K562 (cell line): ENCODE measurements at regions not wholly inside any gene's neighbourhood (a gene's known extent, or its start where the extent isn't known, plus 50 kb on each side); places are given as distances from the start of the nearest gene placed in this dataset.

Experiments
- HMGN3 ChIP-seq: IDR thresholded peaks from 2 replicates; pipeline ENCODE4 v1.6.1; 2011; ENCODE audit warnings: borderline replicate concordance, low read depth, mild to moderate bottlenecking, mixed read lengths, low read length; ENCODE audit not compliant: insufficient read length; ENCODE audit errors: extremely low read depth
- KDM4B ChIP-seq, 2 experiments: fragments of 450-650 bp in 1 of 2; sonication (generic) in 1 of 2; IDR thresholded peaks; 2 replicates each; pipeline ENCODE4 v1.6.1; 2016 to 2017; ENCODE audit warnings: borderline replicate concordance in 2 of 2, antibody characterized with exemption in 1 of 2, low read depth in 1 of 2, mild to moderate bottlenecking in 1 of 2
- KDM5B ChIP-seq: fragments of 200-600 bp; sonication (generic); IDR thresholded peaks from 2 replicates; pipeline ENCODE4 v1.6.1; 2012; ENCODE audit warnings: low read depth, mild to moderate bottlenecking, moderate library complexity, low read length, control low read depth, inconsistent platforms; ENCODE audit not compliant: insufficient replicate concordance
- MEF2A ChIP-seq: IDR thresholded peaks from 2 replicates; pipeline ENCODE4 v1.6.1; 2011; ENCODE audit warnings: low read depth, mild to moderate bottlenecking, low read length, moderate library complexity; ENCODE audit not compliant: control insufficient read depth
- POLR3G ChIP-seq: IDR thresholded peaks from 2 replicates; pipeline ENCODE4 v1.6.1; 2011; ENCODE audit not compliant: insufficient read length, insufficient replicate concordance; ENCODE audit errors: extremely low read depth
- PYGO2 ChIP-seq: fragments of 450-650 bp; IDR thresholded peaks from 2 replicates; pipeline ENCODE4 v1.6.1; 2016; ENCODE audit warnings: mild to moderate bottlenecking, missing genetic modification characterization, moderate library complexity, missing compliant biosample characterization
- RBM34 ChIP-seq: fragments of 200-400 bp; formaldehyde crosslinking; IDR thresholded peaks from 2 replicates; pipeline ENCODE4 v1.6.1; 2018; ENCODE audit warnings: low read length, borderline replicate concordance; ENCODE audit not compliant: insufficient read depth
- SMARCA5 ChIP-seq: fragments of 450-650 bp; IDR thresholded peaks from 2 replicates; pipeline ENCODE4 v1.6.1; 2016
- SMARCE1 ChIP-seq: fragments of 450-650 bp; IDR thresholded peaks from 2 replicates; pipeline ENCODE4 v1.7.1; 2016; ENCODE audit warnings: mild to moderate bottlenecking
- TCF3 ChIP-seq: sonication (generic); formaldehyde crosslinking; IDR thresholded peaks from 2 replicates; pipeline ENCODE4 v1.4.0; 2020; ENCODE audit warnings: mild to moderate bottlenecking, missing genetic modification reagents
- THAP12 ChIP-seq: fragments of 250-450 bp; sonication (Bioruptor Pico); IDR thresholded peaks from 2 replicates; pipeline ENCODE4 v1.9.0; 2021; ENCODE audit warnings: mild to moderate bottlenecking, inconsistent platforms
- XRCC3 ChIP-seq: fragments of 450-650 bp; IDR thresholded peaks from 2 replicates; pipeline ENCODE4 v1.6.1; 2017; ENCODE audit warnings: mild to moderate bottlenecking, moderate library complexity
- ZBTB40 ChIP-seq, 2 experiments: fragments of 450-650 bp in 1 of 2; sonication (generic) in 1 of 2; formaldehyde crosslinking in 1 of 2; IDR thresholded peaks; 2 replicates each; pipeline versions ENCODE4 v1.7.1 to v1.9.0; 2016 to 2022; ENCODE audit warnings: inconsistent platforms in 1 of 2, mild to moderate bottlenecking in 1 of 2, missing genetic modification reagents in 1 of 2
- ZNF586 ChIP-seq: fragments of 450-650 bp; formaldehyde crosslinking; conservative IDR thresholded peaks from 2 replicates; pipeline ENCODE4 v1.4.0; 2020; ENCODE audit warnings: mild to moderate bottlenecking, moderate library complexity

- TF ChIP-seq THAP12 (CRISPR knock-in tag) (no peak), ZNF586 (CRISPR knock-in tag) (no peak), SMARCE1 (peak; percentile 81), MEF2A (no peak; the same call in 1 of the 2 replicates), TCF3 (CRISPR knock-in tag) (peak; percentile 92), PYGO2 (tag) (no peak), KDM5B (no peak), POLR3G (no peak), KDM4B (IDR thresholded peaks at IDR 0.05; ENCODE audit: borderline replicate concordance in 2 of 2, low read depth in 1 of 2) (no peak), SMARCA5 (no peak), ZBTB40 (IDR thresholded peaks at IDR 0.05) (peak; percentile 31; the same call in 1 of the 2 replicates), ZBTB40 (CRISPR knock-in tag; IDR thresholded peaks at IDR 0.05) (no peak), HMGN3 (peak; percentile 27), XRCC3 (no peak), RBM34 (no peak)
Observed at GRCh38 chr10:80771902-80772555, 234.3 kb downstream of the SH2D4B start (continued).
